ENCODE measurements at regions not wholly inside any gene's neighbourhood (a gene's known extent, or its start where the extent isn't known, plus 50 kb on each side); places are given as distances from the start of the nearest gene placed in this dataset.

DNA sequence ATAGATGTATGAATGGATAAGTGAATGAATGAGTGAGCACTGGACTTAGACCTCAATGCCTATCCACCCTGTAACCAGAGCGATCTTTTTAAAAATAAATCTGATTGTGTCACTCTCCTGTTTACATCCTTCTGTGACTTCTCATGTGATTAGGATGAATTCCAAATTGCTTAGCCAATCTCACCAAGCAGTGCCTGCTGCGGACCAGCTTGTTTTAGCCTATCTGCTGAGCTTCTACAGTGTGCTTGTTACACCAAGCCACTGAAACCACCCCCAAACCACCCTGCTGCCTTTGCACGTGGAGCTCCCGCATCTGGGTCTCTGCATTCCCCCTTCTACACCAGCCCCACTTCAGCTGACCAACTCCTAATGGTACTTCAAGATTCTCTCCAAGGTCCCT lies 265.4 kb downstream of the EN1 start:
- no peak for TF ChIP-seq POLR2AphosphoS5 (IDR thresholded peaks at IDR 0.05; ENCODE audit: low read depth, low read length)
- TF ChIP-seq, protein P1, sequence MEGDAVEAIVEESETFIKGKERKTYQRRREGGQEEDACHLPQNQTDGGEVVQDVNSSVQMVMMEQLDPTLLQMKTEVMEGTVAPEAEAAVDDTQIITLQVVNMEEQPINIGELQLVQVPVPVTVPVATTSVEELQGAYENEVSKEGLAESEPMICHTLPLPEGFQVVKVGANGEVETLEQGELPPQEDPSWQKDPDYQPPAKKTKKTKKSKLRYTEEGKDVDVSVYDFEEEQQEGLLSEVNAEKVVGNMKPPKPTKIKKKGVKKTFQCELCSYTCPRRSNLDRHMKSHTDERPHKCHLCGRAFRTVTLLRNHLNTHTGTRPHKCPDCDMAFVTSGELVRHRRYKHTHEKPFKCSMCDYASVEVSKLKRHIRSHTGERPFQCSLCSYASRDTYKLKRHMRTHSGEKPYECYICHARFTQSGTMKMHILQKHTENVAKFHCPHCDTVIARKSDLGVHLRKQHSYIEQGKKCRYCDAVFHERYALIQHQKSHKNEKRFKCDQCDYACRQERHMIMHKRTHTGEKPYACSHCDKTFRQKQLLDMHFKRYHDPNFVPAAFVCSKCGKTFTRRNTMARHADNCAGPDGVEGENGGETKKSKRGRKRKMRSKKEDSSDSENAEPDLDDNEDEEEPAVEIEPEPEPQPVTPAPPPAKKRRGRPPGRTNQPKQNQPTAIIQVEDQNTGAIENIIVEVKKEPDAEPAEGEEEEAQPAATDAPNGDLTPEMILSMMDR (IDR thresholded peaks at IDR 0.05): no peak
- no peak for TF ChIP-seq GATA2 (CRISPR knock-in tag; IDR thresholded peaks at IDR 0.05)
